ENCODE measurements at regions not wholly inside any gene's neighbourhood (a gene's known extent, or its start where the extent isn't known, plus 50 kb on each side); places are given as distances from the start of the nearest gene placed in this dataset.

- Mint-ChIP-seq H3K4me3 (ENCODE audit: unreplicated experiment) (no peak overlapping the region), H3K27ac (ENCODE audit: unreplicated experiment) (no peak overlapping the region), H3K36me3 (ENCODE audit: low read depth) (no peaks in the 10 kb centered on the region), H3K27me3 (ENCODE audit: low read depth) (no peaks in the 10 kb centered on the region), H3K9me3 (ENCODE audit: low read depth) (no peaks in the 10 kb centered on the region), H3K4me1 (ENCODE audit: low read depth) (peaks cover 10% of the 10 kb centered on the region)
- DNase-seq (ENCODE audit: low spot score) = no peak
- TF ChIP-seq CTCF (IDR thresholded peaks at IDR 0.05) = no peak
Observed at GRCh38 chr16:11409398-11409797, 64.1 kb downstream of the RMI2 start.

- H3K27me3 Mint-ChIP-seq (ENCODE audit: low read depth) = peaks cover 4% of the 10 kb centered on the region
- no peak for TF ChIP-seq CTCF (IDR thresholded peaks at IDR 0.05)
- H3K9me3 Mint-ChIP-seq (ENCODE audit: low read depth) = no peaks in the 10 kb centered on the region
- H3K27ac Mint-ChIP-seq (ENCODE audit: unreplicated experiment) = no peak overlapping the region
- H3K4me1 Mint-ChIP-seq (ENCODE audit: low read depth) = peaks cover 10% of the 10 kb centered on the region
- no peak for DNase-seq (ENCODE audit: low spot score)
- no peaks in the 10 kb centered on the region for H3K36me3 Mint-ChIP-seq (ENCODE audit: low read depth)
- H3K4me3 Mint-ChIP-seq (ENCODE audit: unreplicated experiment) = no peak overlapping the region
Observed at GRCh38 chr16:11410376-11411058, 65.3 kb downstream of the RMI2 start.

GRCh38 chr16:11411059-11411550 is 65.8 kb downstream of the RMI2 start:
- Mint-ChIP-seq H3K4me1 (ENCODE audit: low read depth) (peaks cover 10% of the 10 kb centered on the region), H3K27me3 (ENCODE audit: low read depth) (peaks cover 4% of the 10 kb centered on the region), H3K9me3 (ENCODE audit: low read depth) (no peaks in the 10 kb centered on the region), H3K36me3 (ENCODE audit: low read depth) (no peaks in the 10 kb centered on the region), H3K27ac (ENCODE audit: unreplicated experiment) (no peak overlapping the region), H3K4me3 (ENCODE audit: unreplicated experiment) (no peak overlapping the region)
- TF ChIP-seq CTCF (IDR thresholded peaks at IDR 0.05) = no peak
- no peak for DNase-seq (ENCODE audit: low spot score)

- peaks cover 4% of the 10 kb centered on the region for H3K27me3 Mint-ChIP-seq (ENCODE audit: low read depth)
- H3K4me3 Mint-ChIP-seq (ENCODE audit: unreplicated experiment) = no peak overlapping the region
- peaks cover 10% of the 10 kb centered on the region for H3K4me1 Mint-ChIP-seq (ENCODE audit: low read depth)
- H3K9me3 Mint-ChIP-seq (ENCODE audit: low read depth) = no peaks in the 10 kb centered on the region
- no peak for DNase-seq (ENCODE audit: low spot score)
- no peak overlapping the region for H3K27ac Mint-ChIP-seq (ENCODE audit: unreplicated experiment)
- H3K36me3 Mint-ChIP-seq (ENCODE audit: low read depth) = no peaks in the 10 kb centered on the region
- TF ChIP-seq CTCF (IDR thresholded peaks at IDR 0.05) = no peak
Observed at GRCh38 chr16:11412175-11412904, 67.1 kb downstream of the RMI2 start.

GRCh38 chr16:11412965-11413887 is 68.0 kb downstream of the RMI2 start:
- no peaks in the 10 kb centered on the region for H3K9me3 Mint-ChIP-seq (ENCODE audit: low read depth)
- H3K36me3 Mint-ChIP-seq (ENCODE audit: low read depth) = no peaks in the 10 kb centered on the region

More at GRCh38 chr16:11412965-11413887, 68.0 kb downstream of the RMI2 start:
- DNase-seq (ENCODE audit: low spot score) = no peak
- Mint-ChIP-seq H3K4me3 (ENCODE audit: unreplicated experiment) (no peak overlapping the region), H3K4me1 (ENCODE audit: low read depth) (peaks cover 8% of the 10 kb centered on the region), H3K27me3 (ENCODE audit: low read depth) (peaks cover 4% of the 10 kb centered on the region), H3K27ac (ENCODE audit: unreplicated experiment) (no peak overlapping the region)
- no peak for TF ChIP-seq CTCF (IDR thresholded peaks at IDR 0.05)

All from chondrocyte (in vitro differentiated cells).